ENCODE measurements at regions not wholly inside any gene's neighbourhood (a gene's known extent, or its start where the extent isn't known, plus 50 kb on each side); places are given as distances from the start of the nearest gene placed in this dataset.

- no peak for TF ChIP-seq EP300 (IDR thresholded peaks at IDR 0.05; ENCODE audit: borderline replicate concordance in 1 of 2, control insufficient read depth in 1 of 2, low read depth in 2 of 2, low read length in 2 of 2)
- no peak for TF ChIP-seq ZNF687 (IDR thresholded peaks at IDR 0.05)
- no peak for TF ChIP-seq HCFC1 (IDR thresholded peaks at IDR 0.05; ENCODE audit: low read length)
These were observed 91.6 kb downstream of the TBX19 start (continued) for GRCh38 chr1:168372307-168372706.

- Histone ChIP-seq H3K4me3 (no peak overlapping the region), H3K36me3 (ENCODE audit: control insufficient read depth in 2 of 2, insufficient read depth in 2 of 2, low read length in 1 of 2) (no peaks in the 10 kb centered on the region), H3K4me1 (ENCODE audit: control insufficient read depth, insufficient read depth, low read length) (no peaks in the 10 kb centered on the region), H3K9ac (ENCODE audit: control insufficient read depth, insufficient read depth, low read length) (no peak overlapping the region), H3K79me2 (ENCODE audit: control insufficient read depth, insufficient read depth, low read length) (no peaks in the 10 kb centered on the region), H3K27me3 (replicated peaks in 1 of 2; ENCODE audit: control insufficient read depth in 2 of 2, insufficient read depth in 2 of 2, low read length in 1 of 2) (0 out of 4 replicates have a peak, but pooled peaks cover 0 to 2% of the 10 kb centered on the region in 2 experiments), H3K4me2 (ENCODE audit: control insufficient read depth, insufficient read depth) (no peak overlapping the region), H4K20me1 (ENCODE audit: control insufficient read depth, insufficient read depth) (no peaks in the 10 kb centered on the region; the same call in 1 of the 2 replicates), H3K27ac (ENCODE audit: control insufficient read depth, insufficient read depth) (no peak overlapping the region), H3K9me3 (replicated peaks; ENCODE audit: control insufficient read depth, insufficient read depth, low read length) (no peaks in the 10 kb centered on the region), H2AFZ (ENCODE audit: control insufficient read depth, low read depth, low read length) (no peak overlapping the region)
- FAIRE-seq: no peak
- no peak for ATAC-seq
- no TSS peak for BruUV-seq (replicated peaks)
- 24% methylated on average over 5 of the region's 5 CpGs for WGBS (ENCODE audit: insufficient coverage, insufficient replicate concordance, low lambda C conversion rate, missing lambda C conversion rate)
- in situ Hi-C loops (cut with MboI) (no loop called here), intact Hi-C loops (cut with micrococcal nuclease; ENCODE audit: unreplicated experiment) (no loop called here)
- ChIA-PET SMC1A (ENCODE audit: uncharacterized antibody, unreplicated experiment) (interaction anchor here (0.9 to 1.4 kb wide), 2 partner anchors 9 to 232 kb away, joined by 3 to 4 read pairs; no protein-coding TSS in a partner anchor), POLR2A (no interaction called here), CTCF (interaction anchor here (0.7 to 3.1 kb wide), 2 partner anchors 29 to 1252 kb away, joined by 3 to 16 read pairs; no protein-coding TSS in a partner anchor), RAD21 (ENCODE audit: unreplicated experiment) (no interaction called here)
- no peak for DNase-seq (ENCODE audit: low read depth, low spot score)
- TF ChIP-seq FOS (IDR thresholded peaks at IDR 0.05; ENCODE audit: borderline replicate concordance, extremely low read depth, insufficient read length): no peak
- TF ChIP-seq YY1 (IDR thresholded peaks at IDR 0.05; ENCODE audit: low read depth, low read length): no peak
- TF ChIP-seq MYB (IDR thresholded peaks at IDR 0.05; ENCODE audit: borderline replicate concordance, low read depth, low read length): no peak
- TF ChIP-seq HDAC2 (IDR thresholded peaks at IDR 0.05): no peak
- TF ChIP-seq BCL3 (IDR thresholded peaks at IDR 0.05; ENCODE audit: borderline replicate concordance, insufficient read depth, low read depth, low read length, poor library complexity, severe bottlenecking): no peak
- no peak for TF ChIP-seq CBX3 (IDR thresholded peaks at IDR 0.05; ENCODE audit: borderline replicate concordance, low read depth)
- TF ChIP-seq DPF2 (IDR thresholded peaks at IDR 0.05): no peak
- no peak for TF ChIP-seq STAT1 (conservative IDR thresholded peaks at IDR 0.05)
- TF ChIP-seq ZNF592 (IDR thresholded peaks at IDR 0.05): no peak
- no peak for TF ChIP-seq NFYA (IDR thresholded peaks at IDR 0.05; ENCODE audit: borderline replicate concordance, low read depth, low read length)
- TF ChIP-seq POLR2AphosphoS2 (IDR thresholded peaks at IDR 0.05; ENCODE audit: low read depth, low read length): no peak
These were observed 90.8 kb downstream of the TBX19 start for GRCh38 chr1:168371477-168371876.

All from GM12878 (cell line).